Inflammatory macrophage (primary cell): ENCODE measurements at regions not wholly inside any gene's neighbourhood (a gene's known extent, or its start where the extent isn't known, plus 50 kb on each side); places are given as distances from the start of the nearest gene placed in this dataset.
A peak's percentile ranks its signal among the peaks of the same experiment; 100 is the strongest.
"Not testable (repeated sequence)": the region's sequence is repeated elsewhere in the genome, so short reads cannot be mapped to it uniquely, and the experiment has no call there.

Source experiments
- DNase-seq, 2 donors: peaks; one replicate each; pipeline ENCODE4 v3.0.0-alpha.2; 2020 to 2022

GRCh38 chr12:89225808-89226411 is 126.4 kb downstream of the DUSP6 start:
- DNase-seq = peak; percentile 26 to 28

GRCh38 chr12:89225401-89225800 is 126.9 kb downstream of the DUSP6 start:
- DNase-seq = peak; percentile 47 to 75

GRCh38 chr12:89222580-89222979 is 129.7 kb downstream of the DUSP6 start:
- DNase-seq = not testable (repeated sequence)

- DNase-seq = no peak
These were observed 134.8 kb downstream of the DUSP6 start for GRCh38 chr12:89217472-89217871.

GRCh38 chr12:89216211-89216952 is 135.9 kb downstream of the DUSP6 start:
- DNase-seq = no peak

- peak in 1 of 2 donors; percentile 56 for DNase-seq
These were observed 137.1 kb downstream of the DUSP6 start for GRCh38 chr12:89215196-89215595.

- no peak for DNase-seq
These were observed 138.6 kb downstream of the DUSP6 start for GRCh38 chr12:89213747-89214146.

- no peak for DNase-seq
These were observed 139.2 kb downstream of the DUSP6 start for GRCh38 chr12:89213139-89213538.

GRCh38 chr12:89212339-89212771 is 139.9 kb downstream of the DUSP6 start:
- peak in 1 of 2 donors; percentile 20 for DNase-seq

- DNase-seq = peak; percentile 32 to 46
These were observed 140.8 kb downstream of the DUSP6 start for GRCh38 chr12:89211456-89211855.

GRCh38 chr12:89210277-89210676 is 142.0 kb downstream of the DUSP6 start:
- no peak for DNase-seq

- DNase-seq = peak in 1 of 2 donors; percentile 38
These were observed 143.6 kb downstream of the DUSP6 start for GRCh38 chr12:89208661-89209096.

GRCh38 chr12:89206390-89206789 is 145.9 kb downstream of the DUSP6 start:
- DNase-seq = peak; percentile 48 to 57

- no peak for DNase-seq
These were observed 146.8 kb downstream of the DUSP6 start for GRCh38 chr12:89205517-89205916.

- DNase-seq = no peak
These were observed 149.2 kb downstream of the DUSP6 start for GRCh38 chr12:89203144-89203543.

GRCh38 chr12:89200217-89200616 is 152.1 kb downstream of the DUSP6 start:
- no peak for DNase-seq

GRCh38 chr12:89195470-89195869 is 156.8 kb downstream of the DUSP6 start:
- DNase-seq = no peak

- no peak for DNase-seq
These were observed 157.6 kb downstream of the DUSP6 start for GRCh38 chr12:89194683-89195082.

GRCh38 chr12:89192429-89192828 is 159.9 kb downstream of the DUSP6 start:
- DNase-seq = peak in 1 of 2 donors; percentile 32

- DNase-seq = not testable (repeated sequence)
These were observed 160.7 kb downstream of the DUSP6 start for GRCh38 chr12:89191597-89191996.

GRCh38 chr12:89189448-89189847 is 162.9 kb downstream of the DUSP6 start:
- DNase-seq = no peak

- DNase-seq = peak in 1 of 2 donors; percentile 47
These were observed 164.8 kb downstream of the DUSP6 start for GRCh38 chr12:89187507-89187906.

- DNase-seq = no peak
These were observed 166.4 kb downstream of the DUSP6 start for GRCh38 chr12:89185889-89186288.

GRCh38 chr12:89185181-89185580 is 167.1 kb downstream of the DUSP6 start:
- no peak for DNase-seq
